GM21360 (cell line): ENCODE measurements at regions not wholly inside any gene's neighbourhood (a gene's known extent, or its start where the extent isn't known, plus 50 kb on each side); places are given as distances from the start of the nearest gene placed in this dataset.
"Not testable (repeated sequence)": the region's sequence is repeated elsewhere in the genome, so short reads cannot be mapped to it uniquely, and the experiment has no call there.

Source experiments
- ATAC-seq: cut with Tn5 transposase; IDR thresholded peaks from one replicate; pipeline ENCODE4 v1.9.1; 2021; ENCODE audit warnings: mild to moderate bottlenecking, moderate library complexity; ENCODE audit not compliant: unreplicated experiment

DNA sequence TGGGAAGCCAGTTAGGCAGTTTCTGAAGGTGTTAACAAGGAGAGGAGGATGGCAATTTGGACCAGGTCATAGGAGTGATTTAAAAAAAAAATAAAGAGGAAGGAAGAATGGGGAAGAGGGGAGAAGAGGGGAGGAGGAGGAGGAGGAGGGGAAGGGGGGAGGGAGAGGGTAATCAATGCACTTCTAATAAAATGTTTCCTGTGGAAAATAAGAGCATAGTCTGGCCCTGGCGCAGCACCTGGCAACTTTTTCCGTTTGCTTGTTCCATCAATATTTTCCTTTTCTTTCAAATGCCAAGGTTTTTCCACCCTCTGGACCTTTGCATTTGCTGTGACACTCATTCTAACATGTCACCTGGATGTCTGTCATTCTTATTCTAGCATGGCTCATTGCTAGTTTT, 308.2 kb downstream of the PPP1R3A start:
- no peak for ATAC-seq

DNA sequence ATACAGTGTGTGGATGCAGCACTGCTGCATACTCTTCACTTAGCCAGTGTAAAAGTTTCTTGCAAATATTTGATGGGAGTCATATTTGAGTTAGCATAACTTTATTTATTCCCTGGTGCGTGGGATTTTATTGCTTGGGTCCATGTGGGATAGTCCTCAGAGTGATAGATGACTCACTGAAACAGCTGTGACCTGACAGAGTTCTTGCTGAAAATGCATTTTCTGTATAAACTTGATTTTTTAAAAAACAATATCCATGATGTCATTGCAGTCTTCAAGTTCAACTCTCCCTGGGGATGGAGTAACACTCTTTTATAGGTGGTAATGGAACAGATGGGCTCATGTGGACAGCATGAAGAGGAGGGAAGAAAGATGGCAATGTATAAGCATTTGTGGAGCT, 310.0 kb downstream of the PPP1R3A start:
- ATAC-seq, result no peak

GRCh38 chr7:113606325-113606724, 312.5 kb downstream of the PPP1R3A start:
- no peak for ATAC-seq

DNA sequence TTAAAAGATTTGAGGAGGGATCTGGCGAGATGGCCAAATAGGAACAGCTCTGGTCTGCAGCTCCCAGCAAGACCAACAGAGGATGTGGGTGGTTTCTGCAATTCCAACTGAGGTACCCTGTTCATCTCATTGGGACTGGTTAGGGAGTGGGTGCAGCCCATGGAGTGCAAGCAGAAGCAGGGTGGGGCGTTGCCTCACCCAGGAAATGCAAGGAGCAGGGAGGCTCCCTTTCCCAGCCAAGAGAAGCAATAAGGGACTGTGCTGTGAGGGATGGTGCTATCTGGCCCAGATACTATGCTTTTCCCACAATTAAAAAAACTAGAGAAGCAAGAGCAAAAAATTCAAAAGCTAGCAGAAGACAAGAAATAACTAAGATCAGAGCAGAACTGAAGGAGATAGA, 318.4 kb downstream of the PPP1R3A start:
- ATAC-seq, result not testable (repeated sequence)

GRCh38 chr7:113593455-113593854, 325.4 kb downstream of the PPP1R3A start:
- not testable (repeated sequence) for ATAC-seq

- not testable (repeated sequence) for ATAC-seq
These were observed 325.9 kb downstream of the PPP1R3A start for GRCh38 chr7:113592924-113593323.

- no peak for ATAC-seq
These were observed 336.3 kb downstream of the PPP1R3A start for GRCh38 chr7:113582471-113582870.

DNA sequence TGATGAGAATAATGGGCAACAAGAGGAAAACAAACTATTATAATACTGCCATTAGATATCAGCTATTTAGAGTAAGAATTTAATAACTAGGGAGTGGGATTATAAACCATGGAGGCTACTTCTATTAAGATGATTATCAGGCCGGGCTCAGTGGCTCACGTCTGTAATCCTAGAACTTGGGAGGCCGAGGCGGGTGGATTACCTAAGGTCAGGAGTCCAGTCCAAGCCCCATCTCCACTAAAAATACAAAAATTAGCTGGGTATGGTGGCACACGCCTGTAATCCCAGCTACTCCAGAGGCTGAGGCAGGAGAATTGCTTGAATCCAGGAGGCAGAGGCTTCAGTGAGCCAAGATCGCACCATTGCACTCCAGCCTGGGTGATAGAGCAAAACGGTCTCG, 355.6 kb downstream of the PPP1R3A start:
- not testable (repeated sequence) for ATAC-seq

- ATAC-seq, result no peak
These were observed 356.0 kb downstream of the PPP1R3A start for GRCh38 chr7:113562801-113563200.

DNA sequence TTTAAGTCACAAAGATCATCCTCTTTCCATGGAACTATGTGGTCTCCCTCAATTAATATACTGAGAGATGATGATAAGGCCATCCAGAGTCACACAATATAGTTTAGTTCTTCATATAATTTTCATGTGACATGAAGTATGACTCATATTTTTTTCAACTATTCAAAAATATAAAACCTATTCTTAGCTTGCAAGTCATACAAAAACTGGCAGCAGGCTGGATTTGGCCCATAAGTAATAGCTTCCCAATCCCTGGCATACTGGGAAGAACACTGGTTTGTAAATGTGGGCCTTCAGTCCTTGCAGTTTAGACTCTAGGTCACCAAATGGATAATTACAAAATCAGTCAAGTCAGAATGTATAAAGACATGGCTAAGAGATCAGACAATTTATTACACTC, 356.6 kb downstream of the PPP1R3A start:
- ATAC-seq, result no peak

DNA sequence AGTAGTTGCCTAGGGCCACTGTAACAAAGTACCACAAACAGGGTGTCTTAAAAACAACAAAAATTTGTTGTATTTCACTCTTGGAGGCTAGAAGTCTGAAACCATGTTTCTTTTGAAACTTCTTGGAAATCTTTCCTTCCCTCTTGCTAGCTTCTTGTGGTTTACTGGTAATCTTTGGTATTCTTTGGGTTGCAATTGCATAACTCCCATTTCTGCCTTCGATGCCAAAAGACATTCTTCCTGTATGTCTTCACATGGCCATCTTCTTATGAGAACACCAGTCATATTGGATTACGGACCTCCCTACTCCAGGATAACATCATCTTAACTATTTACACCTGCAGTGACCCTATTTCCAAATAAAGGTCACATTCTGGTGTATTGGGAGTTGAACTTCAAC, 357.4 kb downstream of the PPP1R3A start:
- ATAC-seq, result no peak

DNA sequence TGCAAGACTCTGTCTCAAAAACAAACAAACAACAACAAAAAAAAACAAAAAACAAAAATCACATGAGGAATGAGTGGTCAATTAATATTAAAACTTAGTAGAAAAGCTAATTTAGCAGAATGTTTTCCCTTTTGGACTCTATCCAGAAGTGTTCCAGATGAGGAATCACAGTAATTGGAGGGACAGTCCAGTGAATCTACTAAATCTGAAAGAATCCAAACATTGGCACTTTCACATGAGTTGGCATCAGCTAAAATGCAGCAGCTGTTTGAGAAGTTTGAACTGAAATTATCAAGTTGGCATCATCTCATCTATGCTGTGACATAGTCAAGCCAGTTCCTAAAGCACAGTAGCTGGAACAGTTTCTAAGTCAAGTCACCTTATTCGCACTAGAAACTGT, 367.8 kb downstream of the PPP1R3A start:
- no peak for ATAC-seq

- peak; percentile 51 for ATAC-seq
These were observed 370.2 kb downstream of the PPP1R3A start for GRCh38 chr7:113548561-113548960.

DNA sequence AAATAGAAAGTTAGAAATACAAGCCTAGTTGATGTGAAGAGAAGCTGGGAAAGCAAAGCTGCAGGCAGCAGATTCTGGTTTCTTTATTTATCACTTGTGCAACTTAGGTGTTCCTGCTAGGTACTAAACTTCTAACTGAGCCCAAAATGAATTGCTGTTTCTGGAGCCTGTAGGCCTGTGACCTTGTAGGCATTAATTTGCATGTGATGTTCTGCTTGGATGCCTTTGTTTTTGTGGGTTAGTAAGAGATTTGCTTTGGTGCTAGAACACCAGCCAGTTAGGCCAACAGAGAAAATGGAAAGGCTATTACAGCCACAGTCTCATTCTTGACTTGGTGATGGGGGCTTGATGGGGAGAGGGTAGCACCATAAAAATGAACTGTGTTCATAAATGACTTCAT, 370.7 kb downstream of the PPP1R3A start:
- ATAC-seq, result peak; percentile 55

DNA sequence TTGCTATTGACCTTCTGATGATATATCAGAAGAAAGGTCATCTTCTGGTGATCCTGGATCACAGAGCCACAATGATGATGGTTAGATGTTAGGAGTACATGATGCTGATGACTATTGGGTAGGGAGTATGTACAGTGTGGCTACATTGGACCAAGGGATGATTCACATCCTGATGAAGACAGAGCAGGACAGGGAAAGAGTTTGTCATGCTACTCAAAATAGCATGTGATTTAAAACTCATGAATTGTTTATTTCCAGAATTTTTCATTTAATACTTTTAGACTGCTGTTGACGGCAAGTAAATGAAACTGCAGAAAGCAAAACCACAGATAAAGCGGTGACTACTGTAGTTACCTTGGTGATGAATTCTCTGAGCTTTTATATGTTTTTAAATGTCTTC, 397.3 kb downstream of the PPP1R3A start:
- ATAC-seq, result no peak

GRCh38 chr7:113519472-113519871, 399.3 kb downstream of the PPP1R3A start:
- no peak for ATAC-seq

DNA sequence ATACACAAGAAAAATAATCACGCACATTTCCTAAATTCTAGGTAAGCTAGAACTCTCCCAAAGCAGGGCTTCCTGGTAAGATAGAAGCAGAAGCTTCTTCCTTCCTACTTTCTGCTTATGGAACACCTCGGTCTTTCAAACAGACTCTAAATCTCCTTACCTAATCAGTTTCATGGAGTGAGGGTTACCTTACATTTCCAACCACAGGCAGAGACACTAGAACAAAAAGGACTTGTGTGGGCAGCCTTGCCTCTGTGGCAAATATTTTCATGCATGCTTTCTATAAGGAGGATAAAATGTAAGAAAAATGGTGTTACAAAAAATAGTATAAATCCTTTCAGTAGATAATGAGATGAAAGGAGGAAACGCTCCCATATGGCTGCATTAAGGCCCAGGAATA, 386.3 kb upstream of the SMIM30 start:
- no peak for ATAC-seq

DNA sequence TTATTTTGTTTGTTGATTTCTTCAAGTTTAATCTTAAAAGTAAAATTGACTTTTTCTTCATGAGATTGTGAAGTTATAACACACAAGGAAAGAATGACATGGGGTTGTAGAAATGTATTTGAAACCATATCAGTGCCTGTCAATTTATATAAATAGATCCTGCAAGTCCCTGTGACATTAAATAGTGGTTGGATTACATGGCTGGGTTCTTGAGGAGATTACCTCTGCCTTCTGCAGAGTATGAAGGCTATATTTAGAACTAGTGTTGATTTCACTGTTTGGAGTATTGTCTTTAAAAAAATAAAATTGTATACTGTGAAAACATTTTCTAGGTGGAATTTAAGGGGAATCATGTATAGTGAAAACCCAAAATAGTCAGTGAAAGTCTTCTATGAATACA, 385.8 kb upstream of the SMIM30 start:
- no peak for ATAC-seq

- not testable (repeated sequence) for ATAC-seq
These were observed 378.2 kb upstream of the SMIM30 start for GRCh38 chr7:113496586-113496985.

- ATAC-seq, result not testable (repeated sequence)
These were observed 376.6 kb upstream of the SMIM30 start for GRCh38 chr7:113494797-113495566.

DNA sequence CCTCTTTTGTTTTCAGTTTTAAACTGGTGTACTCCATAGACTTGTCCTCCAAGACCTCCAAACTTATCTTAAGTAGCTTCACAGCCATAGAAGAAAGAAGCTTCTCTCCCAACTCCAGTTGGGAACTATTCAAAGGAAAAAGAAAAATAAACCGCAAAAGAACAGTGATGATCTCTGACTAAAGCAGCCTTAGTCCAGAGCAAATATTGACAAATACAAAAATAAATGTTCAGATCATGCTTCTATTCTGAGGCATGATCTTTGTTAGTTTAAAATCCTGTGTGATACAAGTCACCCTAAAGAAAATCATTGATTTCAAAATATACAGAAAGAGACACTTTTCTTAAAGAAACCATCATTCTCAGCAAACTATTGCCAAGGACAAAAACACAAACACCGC, 373.0 kb upstream of the SMIM30 start:
- no peak for ATAC-seq

- no peak for ATAC-seq
These were observed 369.8 kb upstream of the SMIM30 start for GRCh38 chr7:113487925-113488731.
